ENCODE measurements at regions not wholly inside any gene's neighbourhood (a gene's known extent, or its start where the extent isn't known, plus 50 kb on each side); places are given as distances from the start of the nearest gene placed in this dataset.
A peak's percentile ranks its signal among the peaks of the same experiment; 100 is the strongest.

- Histone ChIP-seq H3K36me3 (no peaks in the 10 kb centered on the region), H3K27ac (peak overlapping the region in 2 of 4 donors; percentile 29 to 59), H3K4me3 (peak overlapping the region in 3 of 4 donors; percentile 6 to 34 (median 29)), H3K4me1 (peaks cover 0 to 7% (median 3%) of the 10 kb centered on the region in 4 donors), H3K27me3 (no peaks in the 10 kb centered on the region), H3K9me3 (no peaks in the 10 kb centered on the region)
- no peak for DNase-seq
- WGBS, 2 donors, result 10 to 36% methylated on average over 6 of the region's 6 CpGs
- intact Hi-C loops (cut with DNase I), result loop anchor here (1.0 kb wide), 1 partner anchor 328 kb away; the partner anchor contains the start of gene SNX18
- TF ChIP-seq POLR2A (IDR thresholded peaks at IDR 0.05), result no peak
- TF ChIP-seq, protein P1, sequence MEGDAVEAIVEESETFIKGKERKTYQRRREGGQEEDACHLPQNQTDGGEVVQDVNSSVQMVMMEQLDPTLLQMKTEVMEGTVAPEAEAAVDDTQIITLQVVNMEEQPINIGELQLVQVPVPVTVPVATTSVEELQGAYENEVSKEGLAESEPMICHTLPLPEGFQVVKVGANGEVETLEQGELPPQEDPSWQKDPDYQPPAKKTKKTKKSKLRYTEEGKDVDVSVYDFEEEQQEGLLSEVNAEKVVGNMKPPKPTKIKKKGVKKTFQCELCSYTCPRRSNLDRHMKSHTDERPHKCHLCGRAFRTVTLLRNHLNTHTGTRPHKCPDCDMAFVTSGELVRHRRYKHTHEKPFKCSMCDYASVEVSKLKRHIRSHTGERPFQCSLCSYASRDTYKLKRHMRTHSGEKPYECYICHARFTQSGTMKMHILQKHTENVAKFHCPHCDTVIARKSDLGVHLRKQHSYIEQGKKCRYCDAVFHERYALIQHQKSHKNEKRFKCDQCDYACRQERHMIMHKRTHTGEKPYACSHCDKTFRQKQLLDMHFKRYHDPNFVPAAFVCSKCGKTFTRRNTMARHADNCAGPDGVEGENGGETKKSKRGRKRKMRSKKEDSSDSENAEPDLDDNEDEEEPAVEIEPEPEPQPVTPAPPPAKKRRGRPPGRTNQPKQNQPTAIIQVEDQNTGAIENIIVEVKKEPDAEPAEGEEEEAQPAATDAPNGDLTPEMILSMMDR (IDR thresholded peaks at IDR 0.05), result peak; percentile 46 to 69 (median 50)
Measured at GRCh38 chr5:54844905-54845566, 140.4 kb downstream of the ESM1 start.

GRCh38 chr5:54844266-54844665 lies 141.1 kb downstream of the ESM1 start:
- Histone ChIP-seq H3K27me3 (no peaks in the 10 kb centered on the region), H3K27ac (peak overlapping the region in 2 of 4 donors; percentile 29 to 59), H3K4me3 (no peak overlapping the region), H3K9me3 (no peaks in the 10 kb centered on the region), H3K4me1 (peaks cover 0 to 7% (median 3%) of the 10 kb centered on the region in 4 donors), H3K36me3 (no peaks in the 10 kb centered on the region)
- no peak for DNase-seq
- WGBS, 2 donors, result 68 to 70% methylated on average over 4 of the region's 4 CpGs
- intact Hi-C loops (cut with DNase I), result no loop called here
- TF ChIP-seq, protein P1 (IDR thresholded peaks at IDR 0.05), result no peak

- Histone ChIP-seq H3K9me3 (no peaks in the 10 kb centered on the region), H3K4me1 (peaks cover 0 to 7% (median 3%) of the 10 kb centered on the region in 4 donors), H3K27me3 (no peaks in the 10 kb centered on the region), H3K36me3 (no peaks in the 10 kb centered on the region), H3K4me3 (no peak overlapping the region), H3K27ac (no peak overlapping the region)
- TF ChIP-seq POLR2A (IDR thresholded peaks at IDR 0.05), result no peak
- TF ChIP-seq EP300 (IDR thresholded peaks at IDR 0.05), result no peak
- TF ChIP-seq, protein P1 (IDR thresholded peaks at IDR 0.05), result no peak
- no peak for TF ChIP-seq POLR2AphosphoS5 (IDR thresholded peaks at IDR 0.05)
- WGBS, 2 donors, result 96 to 97% methylated on average over 1 of the region's 1 CpG
- intact Hi-C loops (cut with DNase I), result no loop called here
- DNase-seq, result no peak
Measured at GRCh38 chr5:54841481-54841880, 143.9 kb downstream of the ESM1 start.

DNA sequence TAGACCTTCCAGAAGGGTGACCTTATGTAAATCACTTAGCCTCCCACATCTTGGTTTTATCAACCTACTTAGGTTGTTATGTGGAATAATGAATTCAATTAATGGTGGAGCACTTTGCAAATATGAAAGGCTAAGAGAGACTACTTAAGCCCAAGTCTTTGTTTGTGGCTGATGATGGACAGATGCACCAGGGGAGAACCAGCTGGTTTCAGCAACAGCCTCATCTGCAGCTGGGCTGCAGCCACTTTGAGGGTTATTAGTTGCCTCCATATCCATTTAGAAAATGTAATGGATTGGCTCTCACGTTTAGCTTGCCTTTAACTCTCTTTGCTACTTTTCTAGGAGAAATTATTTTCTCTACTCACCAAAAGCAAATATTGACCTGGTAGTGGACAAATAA lies 146.6 kb downstream of the ESM1 start:
- intact Hi-C loops (cut with DNase I), result no loop called here
- 59 to 70% methylated on average over 1 of the region's 1 CpG for WGBS, 2 donors
- H3K27me3 ChIP-seq, result no peaks in the 10 kb centered on the region

More for the DNA sequence above, 146.6 kb downstream of the ESM1 start:
- no peak for DNase-seq
- Histone ChIP-seq H3K4me1 (no peaks in the 10 kb centered on the region), H3K36me3 (no peaks in the 10 kb centered on the region), H3K9me3 (no peaks in the 10 kb centered on the region), H3K27ac (no peak overlapping the region), H3K4me3 (no peak overlapping the region)
- TF ChIP-seq EP300 (IDR thresholded peaks at IDR 0.05) (no peak), POLR2AphosphoS5 (IDR thresholded peaks at IDR 0.05) (no peak), POLR2A (IDR thresholded peaks at IDR 0.05) (no peak)
- TF ChIP-seq, protein P1 (IDR thresholded peaks at IDR 0.05), result no peak
